Fibroblast of pulmonary artery (primary cell): ENCODE measurements at regions not wholly inside any gene's neighbourhood (a gene's known extent, or its start where the extent isn't known, plus 50 kb on each side); places are given as distances from the start of the nearest gene placed in this dataset.

ENCODE experiments used
- DNase-seq: peaks from one replicate; pipeline ENCODE4 v3.0.0-alpha.2; 2010; ENCODE audit warnings: low read depth
- H3K4me3 ChIP-seq: replicated peaks from 2 replicates; pipeline ENCODE4 v1.5.1; 2011; ENCODE audit warnings: low read depth, mild to moderate bottlenecking, control low read depth, low read length, moderate library complexity
- CTCF ChIP-seq: IDR thresholded peaks from 2 replicates; pipeline ENCODE4 v1.5.1; 2011; ENCODE audit warnings: mild to moderate bottlenecking, control low read depth, low read length, inconsistent platforms; ENCODE audit errors: missing control alignments

- no peak overlapping the region for H3K4me3 ChIP-seq
- DNase-seq: no peak
- no peak for TF ChIP-seq CTCF
These were observed 63.3 kb upstream of the RXFP1 start for GRCh38 chr4:158458271-158458895.

GRCh38 chr4:158459085-158459820 lies 62.4 kb upstream of the RXFP1 start:
- no peak for TF ChIP-seq CTCF
- no peak for DNase-seq
- H3K4me3 ChIP-seq: no peak overlapping the region

GRCh38 chr4:158461336-158461735 lies 60.3 kb upstream of the RXFP1 start:
- no peak for DNase-seq
- no peak for TF ChIP-seq CTCF
- no peak overlapping the region for H3K4me3 ChIP-seq

DNA sequence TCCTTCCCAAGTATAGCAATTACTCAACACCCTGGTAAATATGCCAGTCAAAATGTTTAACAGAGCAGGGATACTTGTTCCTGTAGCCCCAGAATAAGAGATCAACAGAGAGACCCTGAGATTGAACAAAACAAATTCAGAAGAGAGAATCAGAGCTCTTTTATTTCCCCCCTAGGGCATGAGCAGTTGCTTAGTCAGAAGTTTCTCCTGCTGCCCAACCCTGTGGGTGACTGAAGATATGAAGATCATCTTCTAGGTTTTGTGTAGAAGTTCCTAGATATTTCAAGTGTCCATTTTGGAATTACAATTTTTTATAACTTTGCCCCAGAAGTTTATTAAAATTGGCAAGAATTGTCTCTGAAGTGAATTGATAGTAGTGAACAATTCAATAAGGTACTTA lies 59.1 kb upstream of the RXFP1 start:
- no peak for DNase-seq
- H3K4me3 ChIP-seq: no peak overlapping the region
- no peak for TF ChIP-seq CTCF
